ENCODE measurements at regions not wholly inside any gene's neighbourhood (a gene's known extent, or its start where the extent isn't known, plus 50 kb on each side); places are given as distances from the start of the nearest gene placed in this dataset.
"Not testable (repeated sequence)": the region's sequence is repeated elsewhere in the genome, so short reads cannot be mapped to it uniquely, and the experiment has no call there.

DNA sequence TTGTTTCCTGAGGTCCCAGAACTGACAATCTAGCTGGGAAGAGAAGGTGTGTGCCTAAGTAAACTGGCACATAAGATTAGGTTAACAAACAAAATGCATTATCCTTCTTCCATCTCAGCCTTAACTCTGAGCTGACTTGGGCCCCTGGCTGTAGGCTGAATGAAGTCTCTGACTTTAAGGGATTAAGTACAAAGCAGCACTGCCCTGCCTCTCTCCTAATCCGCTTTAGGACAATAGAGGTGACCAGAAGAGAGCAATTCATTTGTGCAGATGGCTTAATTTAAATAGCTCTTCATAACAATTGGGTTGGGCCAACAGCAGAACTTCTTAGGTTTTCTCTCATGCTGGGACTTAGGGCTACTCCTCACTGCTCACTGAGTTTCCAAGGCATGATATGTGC lies 181.6 kb upstream of the SOX14 start:
- H3K4me1 ChIP-seq (replicated peaks in 1 of 2): no peaks in the 10 kb centered on the region
- no peaks in the 10 kb centered on the region for H3K27me3 ChIP-seq
- H3K27ac ChIP-seq: no peak overlapping the region
- H3K9me3 ChIP-seq (replicated peaks in 1 of 3): no peaks in the 10 kb centered on the region
- TF ChIP-seq, protein P1, sequence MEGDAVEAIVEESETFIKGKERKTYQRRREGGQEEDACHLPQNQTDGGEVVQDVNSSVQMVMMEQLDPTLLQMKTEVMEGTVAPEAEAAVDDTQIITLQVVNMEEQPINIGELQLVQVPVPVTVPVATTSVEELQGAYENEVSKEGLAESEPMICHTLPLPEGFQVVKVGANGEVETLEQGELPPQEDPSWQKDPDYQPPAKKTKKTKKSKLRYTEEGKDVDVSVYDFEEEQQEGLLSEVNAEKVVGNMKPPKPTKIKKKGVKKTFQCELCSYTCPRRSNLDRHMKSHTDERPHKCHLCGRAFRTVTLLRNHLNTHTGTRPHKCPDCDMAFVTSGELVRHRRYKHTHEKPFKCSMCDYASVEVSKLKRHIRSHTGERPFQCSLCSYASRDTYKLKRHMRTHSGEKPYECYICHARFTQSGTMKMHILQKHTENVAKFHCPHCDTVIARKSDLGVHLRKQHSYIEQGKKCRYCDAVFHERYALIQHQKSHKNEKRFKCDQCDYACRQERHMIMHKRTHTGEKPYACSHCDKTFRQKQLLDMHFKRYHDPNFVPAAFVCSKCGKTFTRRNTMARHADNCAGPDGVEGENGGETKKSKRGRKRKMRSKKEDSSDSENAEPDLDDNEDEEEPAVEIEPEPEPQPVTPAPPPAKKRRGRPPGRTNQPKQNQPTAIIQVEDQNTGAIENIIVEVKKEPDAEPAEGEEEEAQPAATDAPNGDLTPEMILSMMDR (IDR thresholded peaks at IDR 0.05): no peak
- TF ChIP-seq POLR2A (IDR thresholded peaks at IDR 0.05): no peak
- DNase-seq: no peak
- H3K4me3 ChIP-seq: no peak overlapping the region
- no peaks in the 10 kb centered on the region for H3K36me3 ChIP-seq (replicated peaks in 1 of 2)
- WGBS, 4 donors: 25 to 56% (median 40%) methylated on average over 1 of the region's 1 CpG
- intact Hi-C loops (cut with DNase I): no loop called here

DNA sequence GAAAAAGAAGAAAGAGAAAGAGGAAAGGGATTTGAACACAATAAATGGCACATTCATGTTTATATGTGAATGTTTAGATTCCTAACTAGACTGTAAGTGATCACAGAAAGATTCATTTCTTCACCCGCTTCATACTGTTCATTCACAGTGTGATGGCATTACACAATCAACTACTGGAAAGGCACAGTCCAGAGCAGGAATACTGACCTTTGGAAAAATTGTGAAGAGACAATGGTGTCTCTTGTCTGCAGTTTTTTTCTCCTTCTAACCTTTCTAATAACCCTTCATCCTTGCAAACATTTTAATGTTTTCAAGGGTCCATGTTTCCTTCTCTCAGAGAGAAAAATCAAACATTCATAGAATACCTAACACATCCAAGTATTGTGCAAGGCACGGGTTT lies 180.9 kb upstream of the SOX14 start:
- WGBS, 4 donors: 53 to 74% (median 66%) methylated on average over 2 of the region's 2 CpGs

DNA sequence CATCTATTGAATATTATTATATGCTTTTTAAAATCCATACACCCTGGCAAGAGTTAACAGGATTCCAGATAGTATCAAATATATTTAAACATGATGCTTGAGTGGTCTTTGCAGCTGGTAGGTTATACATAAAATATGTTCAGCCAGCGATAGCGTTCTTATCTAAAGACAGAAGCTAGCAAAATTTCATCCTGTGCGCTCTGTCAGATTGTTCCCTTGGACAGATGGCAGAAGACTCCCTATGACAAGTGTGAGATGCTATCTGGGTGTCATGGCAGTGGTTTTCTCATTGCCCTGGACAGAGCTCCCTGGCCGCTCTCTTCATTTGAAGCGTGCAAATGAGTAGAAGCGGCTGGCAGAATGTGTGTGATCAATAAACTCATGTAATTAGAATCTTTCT lies 175.2 kb upstream of the SOX14 start:
- Histone ChIP-seq H3K27me3 (no peaks in the 10 kb centered on the region), H3K36me3 (replicated peaks in 1 of 2) (no peaks in the 10 kb centered on the region), H3K9me3 (replicated peaks in 1 of 3) (no peaks in the 10 kb centered on the region), H3K27ac (no peak overlapping the region), H3K4me3 (no peak overlapping the region), H3K4me1 (replicated peaks in 1 of 2) (no peaks in the 10 kb centered on the region)
- TF ChIP-seq POLR2A (IDR thresholded peaks at IDR 0.05): no peak
- TF ChIP-seq, protein P1 (IDR thresholded peaks at IDR 0.05): no peak
- no peak for DNase-seq
- intact Hi-C loops (cut with DNase I): no loop called here
- 64 to 69% (median 66%) methylated on average over 5 to 6 of the region's 6 CpGs for WGBS, 4 donors

More for the DNA sequence above, 180.9 kb upstream of the SOX14 start:
- Histone ChIP-seq H3K9me3 (replicated peaks in 1 of 3) (no peaks in the 10 kb centered on the region), H3K4me1 (replicated peaks in 1 of 2) (no peaks in the 10 kb centered on the region), H3K27ac (no peak overlapping the region), H3K4me3 (no peak overlapping the region), H3K36me3 (replicated peaks in 1 of 2) (no peaks in the 10 kb centered on the region), H3K27me3 (no peaks in the 10 kb centered on the region)
- intact Hi-C loops (cut with DNase I): no loop called here
- TF ChIP-seq POLR2A (IDR thresholded peaks at IDR 0.05): no peak
- TF ChIP-seq, protein P1 (IDR thresholded peaks at IDR 0.05): no peak
- no peak for DNase-seq

DNA sequence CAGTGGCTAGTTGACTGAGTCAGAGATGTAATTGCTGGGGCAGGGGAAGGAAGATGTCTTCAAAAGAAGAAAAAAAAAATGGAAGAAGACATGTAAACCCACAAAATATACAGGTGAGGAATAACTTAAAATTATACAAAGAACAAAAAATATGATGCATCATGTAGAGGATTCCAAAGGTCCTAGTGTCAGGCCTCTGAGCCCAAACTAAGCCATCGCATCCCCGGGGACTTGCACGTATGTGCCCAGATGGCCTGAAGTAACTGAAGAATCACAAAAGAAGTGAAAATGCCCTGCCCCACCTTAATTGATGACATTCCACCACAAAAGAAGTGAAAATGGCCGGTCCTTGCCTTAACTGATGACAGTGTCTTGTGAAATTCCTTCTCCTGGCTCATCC lies 168.7 kb upstream of the SOX14 start:
- H3K36me3 ChIP-seq (replicated peaks in 1 of 2); H3K27me3 ChIP-seq; DNase-seq; H3K4me3 ChIP-seq; H3K9me3 ChIP-seq (replicated peaks in 1 of 3); H3K4me1 ChIP-seq (replicated peaks in 1 of 2); intact Hi-C loops (cut with DNase I); H3K27ac ChIP-seq: not testable (repeated sequence)
- WGBS, 4 donors: 52 to 75% (median 63%) methylated on average over 3 to 4 of the region's 4 CpGs

DNA sequence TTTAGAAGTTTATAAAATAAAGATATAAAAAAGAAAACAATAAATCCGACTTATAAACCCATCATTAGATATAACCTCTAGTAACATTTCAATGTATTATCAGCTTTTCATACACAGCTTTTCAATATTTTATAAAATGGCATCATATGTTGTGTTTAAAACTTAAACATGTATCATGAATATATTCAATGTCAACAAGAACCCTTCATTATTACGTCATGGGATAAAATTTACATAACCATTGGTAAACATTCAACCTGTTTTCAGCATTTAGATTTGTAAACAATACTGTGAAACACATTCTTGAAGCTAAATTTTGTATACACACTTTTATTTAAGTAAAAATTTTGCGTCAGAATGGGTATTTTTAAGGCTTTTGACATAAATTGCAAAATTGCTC lies 153.4 kb upstream of the SOX14 start:
- no peak for DNase-seq
- H3K27ac ChIP-seq: no peak overlapping the region
- H3K4me1 ChIP-seq (replicated peaks in 1 of 2): no peaks in the 10 kb centered on the region
- no peaks in the 10 kb centered on the region for H3K9me3 ChIP-seq (replicated peaks in 1 of 3)
- no peaks in the 10 kb centered on the region for H3K27me3 ChIP-seq
- 59 to 73% (median 63%) methylated on average over 3 of the region's 3 CpGs for WGBS, 4 donors
- H3K36me3 ChIP-seq (replicated peaks in 1 of 2): no peaks in the 10 kb centered on the region
- TF ChIP-seq POLR2A (IDR thresholded peaks at IDR 0.05): no peak
- TF ChIP-seq, protein P1 (IDR thresholded peaks at IDR 0.05): no peak
- intact Hi-C loops (cut with DNase I): no loop called here
- no peak overlapping the region for H3K4me3 ChIP-seq
